HTR-8/SVneo (cell line): ENCODE measurements at regions not wholly inside any gene's neighbourhood (a gene's known extent, or its start where the extent isn't known, plus 50 kb on each side); places are given as distances from the start of the nearest gene placed in this dataset.
"Not testable (repeated sequence)": the region's sequence is repeated elsewhere in the genome, so short reads cannot be mapped to it uniquely, and the experiment has no call there.

ENCODE experiments used
- DNase-seq: peaks from one replicate; pipeline ENCODE4 v3.0.0; 2011; ENCODE audit warnings: low spot score, mixed read lengths; ENCODE audit not compliant: insufficient read length
- FAIRE-seq: peaks from 2 replicates; lab custom pipeline; 2011; peaks lifted over from hg19 to GRCh38; lab: Jason Lieb, UNC

- FAIRE-seq (peak; percentile 90), DNase-seq (peak; percentile 75)
Measured at GRCh38 chr1:173392895-173393658, 84.1 kb upstream of the PRDX6 start.

- DNase-seq: no peak
- FAIRE-seq: no peak
Measured at GRCh38 chr1:173393659-173394000, 83.5 kb upstream of the PRDX6 start.

- DNase-seq: not testable (repeated sequence)
Measured at GRCh38 chr1:173394813-173395212, 82.3 kb upstream of the PRDX6 start.

GRCh38 chr1:173395762-173396161, 81.4 kb upstream of the PRDX6 start:
- DNase-seq (no peak), FAIRE-seq (no peak)

More at GRCh38 chr1:173394813-173395212, 82.3 kb upstream of the PRDX6 start:
- FAIRE-seq: not testable (repeated sequence)

GRCh38 chr1:173400387-173400995, 76.6 kb upstream of the PRDX6 start:
- FAIRE-seq (no peak), DNase-seq (no peak)

- FAIRE-seq (no peak), DNase-seq (no peak)
Measured at GRCh38 chr1:173403996-173404395, 73.1 kb upstream of the PRDX6 start.

GRCh38 chr1:173405281-173405680, 71.9 kb upstream of the PRDX6 start:
- FAIRE-seq: no peak

GRCh38 chr1:173405834-173406233, 71.3 kb upstream of the PRDX6 start:
- DNase-seq: peak; percentile 46
- FAIRE-seq: no peak

More at GRCh38 chr1:173405281-173405680, 71.9 kb upstream of the PRDX6 start:
- no peak for DNase-seq

GRCh38 chr1:173406783-173407230, 70.3 kb upstream of the PRDX6 start:
- DNase-seq: no peak
- FAIRE-seq: no peak

- FAIRE-seq (no peak), DNase-seq (no peak)
Measured at GRCh38 chr1:173407846-173408245, 69.3 kb upstream of the PRDX6 start.

GRCh38 chr1:173408886-173409285, 68.2 kb upstream of the PRDX6 start:
- FAIRE-seq: no peak
- no peak for DNase-seq

GRCh38 chr1:173409613-173410012, 67.5 kb upstream of the PRDX6 start:
- no peak for DNase-seq
- FAIRE-seq: no peak

- DNase-seq: no peak
- no peak for FAIRE-seq
Measured at GRCh38 chr1:173410133-173410793, 66.9 kb upstream of the PRDX6 start.

GRCh38 chr1:173410794-173411236, 66.3 kb upstream of the PRDX6 start:
- DNase-seq (no peak), FAIRE-seq (no peak)

- no peak for FAIRE-seq
- DNase-seq: peak; percentile 35
Measured at GRCh38 chr1:173411835-173412742, 65.0 kb upstream of the PRDX6 start.

GRCh38 chr1:173413271-173413707, 63.8 kb upstream of the PRDX6 start:
- DNase-seq: no peak
- no peak for FAIRE-seq

- no peak for FAIRE-seq
- DNase-seq: no peak
Measured at GRCh38 chr1:173414136-173414535, 63.0 kb upstream of the PRDX6 start.

- no peak for FAIRE-seq
- DNase-seq: no peak
Measured at GRCh38 chr1:173414539-173415226, 62.5 kb upstream of the PRDX6 start.

- DNase-seq (no peak), FAIRE-seq (no peak)
Measured at GRCh38 chr1:173415490-173415889, 61.6 kb upstream of the PRDX6 start.
